ENCODE measurements at regions not wholly inside any gene's neighbourhood (a gene's known extent, or its start where the extent isn't known, plus 50 kb on each side); places are given as distances from the start of the nearest gene placed in this dataset.

DNA sequence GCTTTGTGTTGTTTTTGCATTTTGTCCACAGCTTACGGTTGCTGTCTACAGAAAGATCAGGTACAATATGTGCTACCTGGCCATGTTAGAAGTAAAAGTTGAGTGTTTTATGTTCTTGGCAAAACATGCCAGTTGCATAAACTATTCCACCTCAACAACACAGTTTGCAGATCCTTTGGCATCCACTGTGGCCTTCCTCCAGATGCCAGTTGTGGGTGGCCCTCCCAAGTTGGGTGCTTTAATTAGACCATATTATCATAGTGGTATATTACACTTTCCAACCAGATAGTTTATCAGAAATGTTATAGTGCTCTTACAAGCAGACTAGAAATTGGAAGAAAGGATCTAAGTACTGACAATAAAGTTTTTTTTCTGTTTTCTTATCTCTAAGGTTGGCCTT lies 386.9 kb upstream of the KCNN2 start:
- no peak for DNase-seq (ENCODE audit: low read depth)
- H3K4me3 ChIP-seq (ENCODE audit: low read depth, low read length), result no peak overlapping the region
- TF ChIP-seq, protein P1, sequence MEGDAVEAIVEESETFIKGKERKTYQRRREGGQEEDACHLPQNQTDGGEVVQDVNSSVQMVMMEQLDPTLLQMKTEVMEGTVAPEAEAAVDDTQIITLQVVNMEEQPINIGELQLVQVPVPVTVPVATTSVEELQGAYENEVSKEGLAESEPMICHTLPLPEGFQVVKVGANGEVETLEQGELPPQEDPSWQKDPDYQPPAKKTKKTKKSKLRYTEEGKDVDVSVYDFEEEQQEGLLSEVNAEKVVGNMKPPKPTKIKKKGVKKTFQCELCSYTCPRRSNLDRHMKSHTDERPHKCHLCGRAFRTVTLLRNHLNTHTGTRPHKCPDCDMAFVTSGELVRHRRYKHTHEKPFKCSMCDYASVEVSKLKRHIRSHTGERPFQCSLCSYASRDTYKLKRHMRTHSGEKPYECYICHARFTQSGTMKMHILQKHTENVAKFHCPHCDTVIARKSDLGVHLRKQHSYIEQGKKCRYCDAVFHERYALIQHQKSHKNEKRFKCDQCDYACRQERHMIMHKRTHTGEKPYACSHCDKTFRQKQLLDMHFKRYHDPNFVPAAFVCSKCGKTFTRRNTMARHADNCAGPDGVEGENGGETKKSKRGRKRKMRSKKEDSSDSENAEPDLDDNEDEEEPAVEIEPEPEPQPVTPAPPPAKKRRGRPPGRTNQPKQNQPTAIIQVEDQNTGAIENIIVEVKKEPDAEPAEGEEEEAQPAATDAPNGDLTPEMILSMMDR (IDR thresholded peaks at IDR 0.05; ENCODE audit: insufficient read depth, low read depth, low read length), result no peak

DNA sequence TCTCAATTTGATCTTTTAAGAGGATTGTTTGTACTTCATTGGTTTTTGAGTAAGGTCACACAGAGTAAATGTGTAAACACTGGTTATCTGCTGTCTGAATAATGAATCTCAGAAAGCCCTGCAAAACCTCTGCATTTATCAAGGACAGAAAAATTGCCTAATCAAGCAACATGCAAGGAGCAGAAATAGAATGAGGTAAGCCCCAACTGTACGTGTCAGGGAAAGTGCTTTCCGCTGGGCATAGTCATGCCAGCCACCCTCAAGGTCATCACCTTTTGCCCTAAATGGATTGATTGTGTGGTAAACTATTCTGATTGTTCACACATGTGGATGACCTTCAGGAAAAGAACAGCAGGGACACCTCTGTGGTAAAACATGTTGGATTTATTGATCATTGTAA lies 376.9 kb upstream of the KCNN2 start:
- H3K4me3 ChIP-seq (ENCODE audit: low read depth, low read length), result no peak overlapping the region
- TF ChIP-seq, protein P1 (IDR thresholded peaks at IDR 0.05; ENCODE audit: insufficient read depth, low read depth, low read length), result no peak
- DNase-seq (ENCODE audit: low read depth), result no peak

DNA sequence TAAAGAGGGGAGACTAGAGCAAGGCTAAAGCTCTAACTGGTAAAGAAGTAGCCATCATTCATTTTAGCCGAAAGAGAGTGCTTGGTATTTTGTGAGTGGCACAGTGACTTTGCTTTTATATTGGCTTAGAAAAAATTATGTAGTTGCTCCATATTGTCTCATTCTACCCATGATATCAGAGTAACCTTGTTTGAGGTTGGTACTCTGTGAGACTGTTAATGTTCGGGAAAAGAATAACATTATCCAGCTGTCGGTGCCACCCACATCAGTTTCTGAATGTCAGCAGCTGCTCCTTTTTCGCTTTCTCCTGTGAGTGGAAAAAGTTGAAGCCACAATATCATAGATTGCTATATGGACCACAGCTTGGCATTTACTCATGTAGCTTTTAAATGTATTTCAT lies 376.4 kb upstream of the KCNN2 start:
- TF ChIP-seq, protein P1 (IDR thresholded peaks at IDR 0.05; ENCODE audit: insufficient read depth, low read depth, low read length), result no peak
- H3K4me3 ChIP-seq (ENCODE audit: low read depth, low read length), result no peak overlapping the region
- DNase-seq (ENCODE audit: low read depth), result no peak

DNA sequence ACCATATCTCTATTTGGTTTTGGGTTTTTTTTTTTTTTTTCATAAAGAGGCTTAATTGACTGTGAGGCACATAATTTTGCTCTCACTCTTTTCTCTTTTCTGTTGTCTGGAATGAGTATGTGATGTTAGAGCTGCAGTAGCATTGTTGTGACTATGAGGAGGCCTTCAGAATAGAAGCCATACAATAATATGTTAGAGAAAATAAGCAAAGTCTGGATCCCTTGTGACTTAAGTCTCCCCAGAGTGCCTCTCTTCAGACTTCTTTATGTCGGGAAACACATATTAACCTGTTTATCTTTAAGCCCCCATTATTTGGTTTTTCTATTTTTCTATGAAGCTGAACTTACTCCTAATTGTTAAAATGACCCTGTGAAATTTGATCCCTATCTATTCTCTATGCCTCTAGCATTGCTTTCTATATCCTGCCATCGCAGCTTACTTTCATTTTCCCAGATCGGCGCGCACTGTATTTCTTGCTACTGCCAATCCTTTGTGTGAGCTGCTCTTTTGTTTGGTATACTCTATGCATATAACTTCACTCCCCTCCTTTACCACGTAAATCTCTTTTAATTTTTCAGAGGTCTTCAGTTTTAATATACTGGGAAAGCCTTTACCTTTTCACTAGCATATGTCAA lies 372.5 kb upstream of the KCNN2 start:
- H3K4me3 ChIP-seq (ENCODE audit: low read depth, low read length), result peak overlapping the region; percentile 30
- DNase-seq (ENCODE audit: low read depth), result no peak
- TF ChIP-seq, protein P1 (IDR thresholded peaks at IDR 0.05; ENCODE audit: insufficient read depth, low read depth, low read length), result no peak

DNA sequence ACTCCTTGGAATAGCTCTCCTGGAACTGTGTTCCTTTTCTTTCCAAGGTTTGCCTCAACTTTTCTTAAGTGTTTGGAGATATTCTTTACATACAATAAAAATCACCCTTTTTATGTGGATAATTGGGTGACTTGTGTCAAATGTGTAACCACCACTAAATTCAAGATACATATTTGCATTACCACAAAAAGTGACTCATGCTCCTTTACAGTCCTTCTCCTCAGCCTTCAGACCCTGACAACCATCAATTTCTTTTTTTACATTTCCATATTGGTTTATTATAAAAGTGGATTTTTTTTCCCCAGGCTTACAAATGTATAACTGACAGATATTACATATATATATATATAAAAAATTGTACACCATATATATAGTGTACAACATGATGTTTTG lies 372.0 kb upstream of the KCNN2 start:
- H3K4me3 ChIP-seq (ENCODE audit: low read depth, low read length), result peak overlapping the region; percentile 30
- TF ChIP-seq, protein P1 (IDR thresholded peaks at IDR 0.05; ENCODE audit: insufficient read depth, low read depth, low read length), result no peak
- DNase-seq (ENCODE audit: low read depth), result no peak

DNA sequence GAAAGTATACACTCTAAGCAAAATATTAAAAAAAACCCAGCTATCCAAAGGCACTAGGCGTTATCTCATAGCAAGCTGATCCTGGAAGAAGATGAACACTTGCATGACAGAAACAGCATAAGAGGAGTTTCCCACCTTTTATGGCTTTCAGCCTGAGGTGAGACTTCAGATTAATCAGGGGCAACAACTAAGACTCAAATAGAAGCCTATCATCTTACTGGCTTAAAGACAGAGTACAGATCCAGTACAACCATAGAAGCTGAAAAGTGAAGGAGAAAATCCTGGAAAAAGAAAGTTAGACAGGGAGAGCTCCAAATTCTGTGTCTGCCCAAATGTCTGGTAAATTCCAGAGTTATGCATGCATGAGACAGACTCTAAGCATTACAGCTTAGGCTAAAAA lies 360.8 kb upstream of the KCNN2 start:
- H3K4me3 ChIP-seq (ENCODE audit: low read depth, low read length), result no peak overlapping the region
- DNase-seq (ENCODE audit: low read depth), result no peak

More for the DNA sequence above, 360.8 kb upstream of the KCNN2 start:
- TF ChIP-seq, protein P1 (IDR thresholded peaks at IDR 0.05; ENCODE audit: insufficient read depth, low read depth, low read length), result no peak
